Duodenal mucosa (tissue), 2 donors: ENCODE measurements at regions not wholly inside any gene's neighbourhood (a gene's known extent, or its start where the extent isn't known, plus 50 kb on each side); places are given as distances from the start of the nearest gene placed in this dataset.
"Not testable (repeated sequence)": the region's sequence is repeated elsewhere in the genome, so short reads cannot be mapped to it uniquely, and the experiment has no call there.

Source experiments
- H3K27ac ChIP-seq: one replicate; pipeline ENCODE4 v1.7.0; 2013; ENCODE audit warnings: low read depth, low read length
- H3K27me3 ChIP-seq, 2 donors: one replicate each; pipeline ENCODE4 v1.7.0; 2013; ENCODE audit warnings: low read length in 2 of 2, control low read depth in 1 of 2; ENCODE audit not compliant: insufficient read depth in 2 of 2, control insufficient read depth in 1 of 2
- H3K36me3 ChIP-seq, 2 donors: one replicate each; pipeline ENCODE4 v1.7.0; 2013; ENCODE audit warnings: low read length in 2 of 2, control low read depth in 1 of 2; ENCODE audit not compliant: insufficient read depth in 2 of 2, control insufficient read depth in 1 of 2
- H3K4me1 ChIP-seq, 2 donors: one replicate each; pipeline ENCODE4 v1.7.0; 2013; ENCODE audit warnings: low read length in 2 of 2, control low read depth in 1 of 2; ENCODE audit not compliant: insufficient read depth in 2 of 2, control insufficient read depth in 1 of 2
- H3K4me3 ChIP-seq, 2 donors: one replicate each; pipeline ENCODE4 v1.7.0; 2013; ENCODE audit warnings: low read length in 2 of 2, low read depth in 1 of 2
- H3K9ac ChIP-seq, 2 donors: one replicate each; pipeline ENCODE4 v1.7.0; 2013; ENCODE audit warnings: low read length in 2 of 2, low read depth in 1 of 2
- H3K9me3 ChIP-seq, 2 donors: one replicate each; pipeline ENCODE4 v1.7.0; 2013; ENCODE audit warnings: low read length in 2 of 2, control low read depth in 1 of 2; ENCODE audit not compliant: control insufficient read depth in 1 of 2

- Histone ChIP-seq H3K36me3 (no peaks in the 10 kb centered on the region), H3K27ac (no peak overlapping the region), H3K9me3 (no peaks in the 10 kb centered on the region), H3K4me3 (no peak overlapping the region), H3K9ac (no peak overlapping the region), H3K27me3 (no peaks in the 10 kb centered on the region), H3K4me1 (no peaks in the 10 kb centered on the region)
These were observed 106.7 kb upstream of the LCORL start for GRCh38 chr4:18128241-18128640.

GRCh38 chr4:18127030-18127429, 105.5 kb upstream of the LCORL start:
- no peaks in the 10 kb centered on the region for H3K9me3 ChIP-seq
- H3K27me3 ChIP-seq, result no peaks in the 10 kb centered on the region
- H3K4me1 ChIP-seq, result no peaks in the 10 kb centered on the region
- no peak overlapping the region for H3K9ac ChIP-seq
- H3K27ac ChIP-seq, result no peak overlapping the region
- no peaks in the 10 kb centered on the region for H3K36me3 ChIP-seq
- H3K4me3 ChIP-seq, result no peak overlapping the region

GRCh38 chr4:18113710-18114331, 92.3 kb upstream of the LCORL start:
- Histone ChIP-seq H3K27ac (no peak overlapping the region), H3K9me3 (no peaks in the 10 kb centered on the region), H3K36me3 (no peaks in the 10 kb centered on the region), H3K9ac (no peak overlapping the region), H3K4me3 (no peak overlapping the region), H3K4me1 (peaks cover 15 to 36% of the 10 kb centered on the region in 2 donors), H3K27me3 (peaks cover 0 to 3% of the 10 kb centered on the region in 2 donors)

- no peak overlapping the region for H3K27ac ChIP-seq
- peaks cover 40 to 50% of the 10 kb centered on the region in 2 donors for H3K4me1 ChIP-seq
- H3K9ac ChIP-seq, result no peak overlapping the region
- H3K4me3 ChIP-seq, result no peak overlapping the region
- H3K9me3 ChIP-seq, result no peaks in the 10 kb centered on the region
- H3K36me3 ChIP-seq, result no peaks in the 10 kb centered on the region
- peaks cover 0 to 3% of the 10 kb centered on the region in 2 donors for H3K27me3 ChIP-seq
These were observed 89.5 kb upstream of the LCORL start for GRCh38 chr4:18111081-18111480.

- no peaks in the 10 kb centered on the region for H3K9me3 ChIP-seq
- H3K27me3 ChIP-seq, result no peaks in the 10 kb centered on the region
- no peak overlapping the region for H3K27ac ChIP-seq
- H3K4me3 ChIP-seq, result no peak overlapping the region
- peaks cover 40 to 58% of the 10 kb centered on the region in 2 donors for H3K4me1 ChIP-seq
- no peaks in the 10 kb centered on the region for H3K36me3 ChIP-seq
- H3K9ac ChIP-seq, result no peak overlapping the region
These were observed 88.5 kb upstream of the LCORL start for GRCh38 chr4:18110099-18110498.

GRCh38 chr4:18109676-18110075, 88.1 kb upstream of the LCORL start:
- H3K36me3 ChIP-seq, result no peaks in the 10 kb centered on the region
- H3K27ac ChIP-seq, result no peak overlapping the region
- no peak overlapping the region for H3K9ac ChIP-seq
- no peak overlapping the region for H3K4me3 ChIP-seq
- no peaks in the 10 kb centered on the region for H3K27me3 ChIP-seq
- peaks cover 40 to 58% of the 10 kb centered on the region in 2 donors for H3K4me1 ChIP-seq
- no peaks in the 10 kb centered on the region for H3K9me3 ChIP-seq

GRCh38 chr4:18107848-18108528, 86.4 kb upstream of the LCORL start:
- not testable (repeated sequence) for H3K4me3 ChIP-seq, H3K27me3 ChIP-seq, H3K9me3 ChIP-seq, H3K27ac ChIP-seq, H3K36me3 ChIP-seq, H3K9ac ChIP-seq
- H3K4me1 ChIP-seq, result peaks cover 40 to 50% of the 10 kb centered on the region in 2 donors

- H3K4me3 ChIP-seq, result no peak overlapping the region
- H3K9me3 ChIP-seq, result no peaks in the 10 kb centered on the region
- H3K4me1 ChIP-seq, result peaks cover 32 to 46% of the 10 kb centered on the region in 2 donors
- H3K27ac ChIP-seq, result no peak overlapping the region
- no peaks in the 10 kb centered on the region for H3K36me3 ChIP-seq
- H3K27me3 ChIP-seq, result no peaks in the 10 kb centered on the region
- H3K9ac ChIP-seq, result no peak overlapping the region
These were observed 85.1 kb upstream of the LCORL start for GRCh38 chr4:18106620-18107019.

- no peak overlapping the region for H3K4me3 ChIP-seq
- no peaks in the 10 kb centered on the region for H3K9me3 ChIP-seq
- no peak overlapping the region for H3K27ac ChIP-seq
- no peak overlapping the region for H3K9ac ChIP-seq
- H3K4me1 ChIP-seq, result peaks cover 36% of the 10 kb centered on the region in 2 donors
- H3K27me3 ChIP-seq, result no peaks in the 10 kb centered on the region
- H3K36me3 ChIP-seq, result no peaks in the 10 kb centered on the region
These were observed 83.8 kb upstream of the LCORL start for GRCh38 chr4:18105030-18106011.
